Suppressor macrophage (primary cell): ENCODE measurements at regions not wholly inside any gene's neighbourhood (a gene's known extent, or its start where the extent isn't known, plus 50 kb on each side); places are given as distances from the start of the nearest gene placed in this dataset.
"Not testable (repeated sequence)": the region's sequence is repeated elsewhere in the genome, so short reads cannot be mapped to it uniquely, and the experiment has no call there.

Experiments
- DNase-seq, 4 experiments: peaks; one replicate each; pipeline ENCODE4 v3.0.0-alpha.2; 2020 to 2022

DNA sequence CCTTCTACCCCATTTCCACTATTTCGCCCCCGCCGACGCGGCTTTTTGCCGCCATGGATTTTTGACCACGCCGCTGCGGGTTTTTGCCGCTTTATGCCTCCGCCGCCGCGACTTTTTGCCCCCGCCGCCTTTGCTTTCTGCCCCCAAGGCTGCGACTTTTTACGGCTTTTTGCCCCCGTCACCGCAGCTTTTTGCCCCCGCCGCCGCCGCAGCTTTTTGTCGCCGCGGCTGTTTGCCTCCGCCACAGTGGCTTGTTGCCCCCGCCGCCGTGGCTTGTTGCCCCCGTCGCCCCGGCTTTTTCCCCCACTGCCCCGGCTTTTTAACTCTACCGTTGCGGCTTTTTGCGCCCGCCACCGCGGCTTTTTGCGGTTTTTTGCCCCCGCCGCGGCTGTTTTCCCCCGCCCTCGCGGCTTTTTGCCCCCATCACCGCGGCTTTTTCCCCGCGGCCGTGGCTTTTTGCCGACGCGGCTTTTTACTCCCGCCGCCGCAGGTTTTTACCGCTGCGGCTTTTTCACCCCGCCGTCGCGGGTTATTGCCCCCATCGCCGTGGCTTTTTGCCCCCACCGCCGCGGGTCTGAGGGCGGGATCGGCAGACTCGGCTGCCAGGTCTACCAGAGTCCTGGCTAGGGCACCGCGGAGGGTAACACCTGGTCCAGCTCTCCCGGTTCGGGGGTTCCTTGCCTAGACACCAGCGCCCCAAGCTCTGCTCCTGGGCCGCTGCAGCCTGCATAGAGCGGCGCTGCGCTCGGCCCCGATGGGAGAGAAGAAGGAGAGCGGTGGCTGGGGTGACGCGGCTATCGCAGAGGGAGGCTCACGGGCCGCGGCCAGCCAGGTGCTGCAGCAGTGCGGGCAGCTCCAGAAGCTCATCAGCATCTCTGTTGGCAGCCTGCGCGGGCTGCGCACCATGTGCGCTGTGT lies 562.7 kb upstream of the WSB1 start:
- DNase-seq, result no peak

GRCh38 chr17:26731926-26732325 lies 562.0 kb upstream of the WSB1 start:
- DNase-seq, result not testable (repeated sequence)

DNA sequence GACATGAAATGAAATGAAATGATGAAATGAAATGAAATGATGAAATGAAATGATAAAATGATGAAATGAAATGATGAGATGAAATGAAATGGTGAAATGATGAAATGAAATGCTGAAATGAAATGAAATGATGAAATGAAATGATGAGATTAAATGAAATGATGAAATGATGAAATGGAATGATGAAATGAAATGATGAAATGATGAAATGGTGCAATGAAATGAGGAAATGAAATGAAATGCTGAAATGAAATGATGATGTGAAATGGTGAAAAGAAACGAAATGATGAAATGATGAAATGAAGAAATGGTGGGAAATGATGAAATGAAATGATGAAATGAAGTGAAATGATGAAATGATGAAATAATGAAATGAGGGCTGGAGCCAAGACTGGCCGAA lies 559.1 kb upstream of the WSB1 start:
- DNase-seq, result not testable (repeated sequence)

DNA sequence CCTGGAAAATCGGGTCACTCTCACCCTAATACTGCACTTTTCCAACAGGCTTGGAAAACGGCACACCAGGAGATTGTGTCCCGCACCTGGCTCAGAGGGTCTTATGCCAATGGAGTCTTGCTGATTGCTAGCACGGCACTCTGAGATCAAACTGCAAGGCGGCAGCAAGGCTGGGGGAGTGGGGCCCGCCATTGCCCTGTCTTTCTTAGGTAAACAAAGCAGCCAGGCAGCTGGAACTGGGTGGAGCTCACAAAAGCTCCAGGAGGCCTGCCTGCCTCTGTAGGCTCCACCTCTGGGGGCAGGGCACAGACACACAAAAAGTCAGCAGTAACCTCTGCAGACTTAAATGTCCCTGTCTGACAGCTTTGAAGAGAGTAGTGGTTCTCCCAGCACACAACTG lies 557.9 kb upstream of the WSB1 start:
- DNase-seq, result not testable (repeated sequence)

GRCh38 chr17:26765860-26766709 lies 527.8 kb upstream of the WSB1 start:
- no peak for DNase-seq

DNA sequence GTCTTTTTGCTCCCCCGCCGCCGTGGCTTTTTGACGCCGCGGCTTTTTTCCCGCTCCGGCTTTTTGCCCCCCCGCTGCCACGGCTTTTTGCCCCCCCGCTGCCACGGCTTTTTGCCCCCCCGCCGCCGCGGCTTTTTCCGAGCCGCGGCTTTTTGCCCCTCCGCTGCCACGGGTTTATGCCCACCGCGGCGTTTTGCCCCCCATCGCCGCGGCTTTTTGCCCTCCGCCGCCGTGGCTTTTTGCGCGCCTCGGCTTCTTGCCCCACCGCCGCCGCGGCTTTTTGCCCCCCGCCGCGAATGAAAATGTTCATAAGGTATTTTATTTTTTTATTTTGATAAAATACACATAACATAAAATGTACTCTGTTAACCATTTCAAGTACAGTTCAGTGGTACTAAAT lies 527.2 kb upstream of the WSB1 start:
- DNase-seq, result no peak

DNA sequence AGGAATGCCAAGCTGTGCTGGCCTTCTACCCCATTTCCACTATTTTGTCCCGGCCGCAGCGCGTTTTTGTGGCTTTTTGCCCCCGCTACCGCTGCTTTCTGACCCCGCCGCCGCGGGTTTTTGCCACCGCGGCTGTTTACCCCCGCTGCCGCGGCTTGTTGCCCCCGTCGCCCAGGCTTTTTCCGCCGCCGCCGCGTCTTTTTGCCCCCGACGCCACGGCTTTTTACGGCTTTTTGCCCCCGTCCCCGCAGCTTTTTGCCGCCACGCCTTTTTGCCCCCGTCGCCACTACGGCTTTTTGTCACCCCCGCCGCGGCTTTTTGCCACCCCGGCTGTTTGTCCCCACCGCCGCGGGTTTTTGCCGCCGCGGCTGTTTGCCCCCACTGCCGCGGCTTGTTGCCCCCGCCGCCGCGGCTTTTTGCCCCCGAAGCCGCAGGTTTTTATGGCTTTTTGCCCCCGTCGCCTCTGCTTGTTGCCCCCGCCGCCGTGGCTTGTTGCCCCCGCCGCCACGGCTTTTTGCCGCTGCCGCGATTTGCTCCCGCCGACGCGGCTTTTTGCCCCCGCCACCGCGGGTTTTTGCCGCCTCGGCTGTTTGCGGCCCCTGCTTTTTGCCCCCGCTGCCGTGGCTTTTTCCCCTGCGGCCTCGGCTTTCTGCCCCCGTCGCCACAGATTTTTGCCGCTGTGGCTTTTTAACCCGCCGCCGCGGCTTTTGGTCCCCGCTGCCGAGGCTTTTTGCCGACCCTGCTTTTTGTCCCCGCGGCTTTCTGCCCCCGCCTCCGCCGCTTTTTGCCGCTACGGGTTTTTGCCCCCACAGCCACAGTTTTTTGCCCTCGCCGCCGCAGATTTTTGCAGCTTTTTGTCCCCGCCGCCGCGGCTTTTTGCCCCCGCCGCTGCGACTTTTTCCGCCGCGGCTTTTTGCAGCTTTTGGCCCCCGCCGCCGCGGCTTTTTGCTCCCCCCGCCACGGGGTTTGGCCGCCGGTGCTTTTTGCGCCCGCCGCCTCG lies 520.4 kb upstream of the WSB1 start:
- no peak for DNase-seq

- no peak for DNase-seq
These were observed 519.4 kb upstream of the WSB1 start for GRCh38 chr17:26774291-26775218.

GRCh38 chr17:26775219-26775822 lies 518.6 kb upstream of the WSB1 start:
- no peak for DNase-seq

DNA sequence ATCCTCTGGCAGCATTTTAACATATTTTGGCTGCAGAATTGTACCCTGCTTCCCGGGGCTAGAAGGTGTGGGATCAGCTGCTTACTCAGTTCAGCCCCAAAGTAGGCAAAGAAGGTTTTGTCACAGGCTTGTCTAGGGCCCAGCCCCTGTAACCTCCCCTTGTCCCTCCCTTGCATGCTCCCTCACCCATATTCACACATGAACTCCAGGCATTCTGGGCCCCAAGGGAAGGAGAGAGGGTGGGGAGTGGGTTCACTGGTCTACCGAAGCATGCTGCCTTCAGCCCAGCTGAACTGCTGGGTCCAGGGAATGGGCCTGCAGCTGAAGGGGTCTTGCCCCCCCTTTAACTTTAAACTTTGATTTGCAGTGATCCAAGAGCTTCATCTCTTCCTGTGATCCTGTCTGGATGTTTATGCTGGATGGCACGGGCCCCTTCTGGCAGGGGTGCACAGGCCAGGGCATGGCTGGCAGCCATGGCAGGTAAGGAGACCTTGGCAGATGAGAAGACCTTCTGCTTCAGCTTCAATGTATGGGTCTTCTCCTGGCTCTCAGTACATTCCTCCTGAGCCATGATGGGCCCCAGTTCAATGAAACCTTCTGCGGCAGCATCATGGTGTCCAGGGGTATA lies 513.6 kb upstream of the WSB1 start:
- DNase-seq, result not testable (repeated sequence)

DNA sequence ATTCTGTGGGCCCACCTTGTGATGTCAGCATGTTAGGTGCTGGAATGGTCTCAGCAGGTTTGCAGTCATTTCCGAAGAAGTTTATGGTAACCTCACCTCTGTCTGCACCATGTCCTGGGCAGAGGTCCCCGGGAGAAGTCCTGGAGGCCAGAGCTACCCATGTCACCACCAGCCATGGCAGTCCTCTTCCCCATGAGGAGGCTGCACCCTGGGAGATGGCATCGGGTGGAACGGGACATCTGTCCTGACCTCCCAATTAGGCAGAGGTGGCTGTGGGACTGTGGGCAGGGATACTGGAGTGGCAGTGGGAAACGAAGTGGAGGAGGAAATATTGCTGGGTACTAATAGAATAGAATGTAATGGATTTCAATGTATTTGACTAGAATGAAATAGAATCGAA lies 511.8 kb upstream of the WSB1 start:
- no peak for DNase-seq

GRCh38 chr17:26792486-26792885 lies 501.4 kb upstream of the WSB1 start:
- no peak for DNase-seq

- DNase-seq, result no peak
These were observed 486.9 kb upstream of the WSB1 start for GRCh38 chr17:26807024-26807423.

- no peak for DNase-seq
These were observed 484.9 kb upstream of the WSB1 start for GRCh38 chr17:26809033-26809432.

DNA sequence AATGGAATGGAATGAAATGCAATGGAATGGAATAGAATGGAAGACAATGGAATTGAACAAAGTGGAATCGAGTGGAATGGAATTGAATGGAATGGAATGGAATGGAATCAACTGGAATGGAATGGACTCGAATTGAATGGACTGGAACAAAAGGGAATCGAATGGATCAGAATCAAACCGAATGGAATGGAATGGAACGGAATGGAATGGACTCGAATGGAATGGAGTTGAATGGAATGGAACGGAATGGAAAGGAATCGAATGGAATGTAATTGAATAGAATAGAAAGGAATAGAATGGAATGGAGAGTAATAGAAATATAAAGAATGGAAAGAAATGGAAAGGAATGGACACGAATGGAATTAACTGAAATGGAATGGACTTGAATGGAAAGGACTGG lies 475.2 kb upstream of the WSB1 start:
- peak in 1 of 4 experiments; percentile 24 for DNase-seq
